ENCODE measurements at regions not wholly inside any gene's neighbourhood (a gene's known extent, or its start where the extent isn't known, plus 50 kb on each side); places are given as distances from the start of the nearest gene placed in this dataset.

DNA sequence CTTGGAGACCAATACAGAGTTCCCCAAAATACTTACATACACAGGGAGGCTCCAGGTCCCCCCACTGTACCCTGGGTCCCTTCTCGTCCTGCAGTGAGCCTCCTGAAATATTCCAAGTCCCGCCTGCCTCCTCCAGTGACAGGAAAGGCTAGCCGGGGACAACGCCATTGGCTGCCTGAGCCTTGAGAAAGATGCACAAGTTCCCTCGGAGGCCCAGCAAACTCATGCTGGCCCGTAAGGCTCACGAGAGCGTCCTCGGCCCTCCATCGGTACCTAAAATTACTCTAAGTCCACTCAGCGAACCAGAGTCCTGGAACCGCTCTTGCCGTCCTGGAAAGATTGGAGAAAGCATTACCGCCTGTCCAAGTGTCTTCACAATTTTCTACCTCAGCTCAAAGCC is 228.6 kb downstream of the ADAM29 start:
- POLR2A ChIA-PET: no interaction called here
- H3K4me1 Mint-ChIP-seq: no peaks in the 10 kb centered on the region
- H3K27ac Mint-ChIP-seq: no peak overlapping the region
- ATAC-seq (no peak), DNase-seq (no peak)
- H3K27me3 Mint-ChIP-seq: no peaks in the 10 kb centered on the region
- H3K4me3 Mint-ChIP-seq: no peak overlapping the region
- H3K9me3 Mint-ChIP-seq: peaks cover 0 to 34% (median 4%) of the 10 kb centered on the region in 9 donors
- no peaks in the 10 kb centered on the region for H3K36me3 Mint-ChIP-seq

DNA sequence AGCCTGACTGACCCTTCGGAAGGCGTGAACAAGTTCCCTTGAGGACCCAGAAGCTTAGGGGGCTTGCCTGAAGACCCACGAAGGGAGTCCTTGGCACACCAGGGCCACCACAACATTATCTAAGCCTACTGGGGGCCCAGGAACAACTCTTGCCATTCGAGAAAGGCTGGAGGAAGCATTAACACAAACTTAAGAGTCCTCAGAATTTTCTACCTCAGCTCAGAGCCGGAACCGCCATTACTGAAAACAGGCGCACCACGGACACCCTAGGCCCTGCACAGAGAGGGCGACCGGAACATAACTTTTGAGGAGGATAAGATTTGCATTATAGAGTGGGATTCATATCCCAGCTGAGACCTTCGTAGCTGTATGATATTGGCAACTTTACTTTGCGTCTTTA is 229.1 kb downstream of the ADAM29 start:
- Mint-ChIP-seq H3K36me3 (no peaks in the 10 kb centered on the region), H3K4me1 (no peaks in the 10 kb centered on the region), H3K4me3 (no peak overlapping the region), H3K27me3 (no peaks in the 10 kb centered on the region), H3K27ac (no peak overlapping the region), H3K9me3 (peaks cover 0 to 33% (median 6%) of the 10 kb centered on the region in 9 donors)
- POLR2A ChIA-PET: no interaction called here
- no peak for DNase-seq
- ATAC-seq: no peak

- POLR2A ChIA-PET: no interaction called here
- H3K27me3 Mint-ChIP-seq: no peaks in the 10 kb centered on the region
Measured at GRCh38 chr4:175166020-175166419, 247.9 kb downstream of the ADAM29 start.

DNA sequence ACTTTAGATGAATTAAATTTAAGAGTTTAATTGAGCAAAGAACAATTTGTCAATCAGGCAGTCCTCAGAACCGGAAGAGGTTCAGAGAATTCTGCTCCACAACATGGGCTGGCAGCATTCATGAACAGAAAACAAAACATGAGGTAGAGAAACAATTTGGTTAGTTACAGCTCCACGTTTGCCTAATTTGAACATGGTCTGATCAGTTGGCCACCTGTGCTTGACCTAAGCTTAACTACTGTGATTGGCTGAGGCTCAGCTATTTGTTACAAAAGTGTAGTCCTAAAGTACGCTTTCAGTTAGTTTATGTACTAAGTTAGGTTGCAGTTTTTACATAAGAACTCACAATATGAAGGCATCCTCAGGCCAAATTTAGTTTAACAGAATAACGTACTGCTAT is 258.6 kb downstream of the ADAM29 start:
- Mint-ChIP-seq H3K9me3 (peaks cover 0 to 18% (median 5%) of the 10 kb centered on the region in 9 donors), H3K4me1 (no peaks in the 10 kb centered on the region), H3K36me3 (no peaks in the 10 kb centered on the region), H3K27me3 (no peaks in the 10 kb centered on the region), H3K4me3 (no peak overlapping the region), H3K27ac (no peak overlapping the region)
- ATAC-seq: no peak
- POLR2A ChIA-PET: no interaction called here
- DNase-seq: no peak

More at GRCh38 chr4:175166020-175166419, 247.9 kb downstream of the ADAM29 start:
- no peak for DNase-seq
- H3K36me3 Mint-ChIP-seq: no peaks in the 10 kb centered on the region
- no peaks in the 10 kb centered on the region for H3K4me1 Mint-ChIP-seq
- no peak for ATAC-seq
- no peak overlapping the region for H3K27ac Mint-ChIP-seq
- no peak overlapping the region for H3K4me3 Mint-ChIP-seq
- H3K9me3 Mint-ChIP-seq: peaks cover 0 to 11% (median 0%) of the 10 kb centered on the region in 9 donors

DNA sequence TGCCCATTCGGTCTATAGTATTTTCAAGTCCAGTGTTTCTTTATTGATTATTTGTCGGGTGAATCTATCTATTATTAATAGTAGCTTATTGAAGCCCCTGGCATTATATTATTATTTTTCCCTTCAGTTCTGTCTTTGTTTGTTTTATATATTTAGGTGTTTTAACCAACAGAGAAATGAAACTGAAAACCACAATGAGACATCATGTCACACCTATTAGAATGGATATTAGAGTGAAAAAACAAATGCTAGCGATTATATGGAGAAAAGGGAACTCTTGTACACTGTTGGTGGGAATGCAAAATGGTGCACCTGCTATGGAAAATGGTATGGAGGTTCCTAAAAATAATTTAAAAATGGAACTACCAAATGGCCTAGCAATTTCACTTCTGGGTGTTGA is 272.5 kb downstream of the ADAM29 start:
- H3K4me3 Mint-ChIP-seq: no peak overlapping the region
- H3K27me3 Mint-ChIP-seq: no peaks in the 10 kb centered on the region
- POLR2A ChIA-PET: no interaction called here
- no peak for DNase-seq
- H3K27ac Mint-ChIP-seq: no peak overlapping the region
- peaks cover 0 to 12% (median 0%) of the 10 kb centered on the region in 9 donors for H3K9me3 Mint-ChIP-seq
- H3K36me3 Mint-ChIP-seq: no peaks in the 10 kb centered on the region
- no peak for ATAC-seq
- no peaks in the 10 kb centered on the region for H3K4me1 Mint-ChIP-seq

DNA sequence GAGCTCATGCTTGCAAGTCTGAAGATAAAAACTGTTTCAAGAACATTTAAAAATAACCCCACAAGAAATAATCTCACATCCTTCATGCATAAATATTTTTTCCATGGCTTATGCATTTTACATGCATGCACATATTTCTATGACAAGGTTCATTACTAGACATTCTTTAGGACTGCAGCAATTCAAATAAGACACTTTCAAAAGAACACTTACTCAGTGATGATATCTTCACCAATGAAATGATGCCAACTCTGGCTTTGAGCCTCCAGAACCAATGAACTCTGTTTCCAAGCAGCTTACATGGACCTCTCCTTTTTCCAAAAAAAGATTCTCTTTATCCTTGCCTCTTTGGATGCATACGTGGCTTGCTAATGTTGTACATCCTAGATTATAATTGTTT is 279.9 kb downstream of the ADAM29 start:
- Mint-ChIP-seq H3K27me3 (no peaks in the 10 kb centered on the region), H3K9me3 (peaks cover 0 to 5% (median 0%) of the 10 kb centered on the region in 9 donors), H3K4me1 (no peaks in the 10 kb centered on the region), H3K27ac (no peak overlapping the region), H3K4me3 (no peak overlapping the region), H3K36me3 (no peaks in the 10 kb centered on the region)
- DNase-seq (no peak), ATAC-seq (no peak)
- POLR2A ChIA-PET: no interaction called here

DNA sequence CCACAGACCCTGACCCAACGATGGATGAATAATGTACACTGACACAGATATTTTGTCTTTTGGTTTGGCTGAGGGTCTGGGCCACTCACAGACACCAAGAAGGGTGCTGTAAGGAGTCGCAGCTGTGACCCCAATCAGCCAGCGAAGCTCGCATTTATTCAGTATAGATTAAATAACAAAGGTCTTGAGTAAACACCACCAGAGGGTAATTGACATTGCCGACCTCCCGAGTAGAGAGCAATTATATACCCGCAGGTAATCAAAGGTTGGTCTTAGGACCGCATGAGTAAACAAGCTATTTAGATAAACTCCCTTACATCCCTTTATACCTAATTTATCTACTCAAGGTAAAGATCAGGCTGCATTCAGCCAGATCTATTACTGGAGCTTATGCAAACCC is 297.1 kb downstream of the ADAM29 start:
- DNase-seq (no peak), ATAC-seq (no peak)
- H3K27me3 Mint-ChIP-seq: no peaks in the 10 kb centered on the region
- no peaks in the 10 kb centered on the region for H3K4me1 Mint-ChIP-seq
- H3K27ac Mint-ChIP-seq: no peak overlapping the region
- peaks cover 0 to 4% (median 0%) of the 10 kb centered on the region in 3 donors for H3K36me3 Mint-ChIP-seq
- H3K4me3 Mint-ChIP-seq: no peak overlapping the region
- POLR2A ChIA-PET: no interaction called here
- H3K9me3 Mint-ChIP-seq: peaks cover 2 to 31% (median 11%) of the 10 kb centered on the region in 9 donors

DNA sequence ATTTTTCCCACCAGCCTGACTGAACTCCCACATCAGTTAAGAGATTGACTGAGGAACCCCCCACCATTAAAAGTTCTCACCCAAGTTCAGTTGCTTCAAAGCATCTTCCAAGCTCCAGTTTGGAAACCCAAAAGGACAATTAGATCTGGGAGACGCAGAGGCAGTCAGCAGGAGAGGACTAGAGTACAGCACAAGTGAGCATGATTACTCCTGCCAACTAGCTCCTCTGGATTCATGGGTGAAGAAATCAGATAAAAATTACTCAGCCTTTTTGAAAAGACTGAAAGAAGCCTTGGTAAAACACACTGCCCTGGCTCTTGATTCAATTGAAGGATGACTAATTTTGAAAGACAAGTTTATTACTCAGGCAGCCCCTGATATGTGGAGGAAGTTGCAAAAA is 297.5 kb downstream of the ADAM29 start:
- POLR2A ChIA-PET: no interaction called here
- no peak for ATAC-seq
- Mint-ChIP-seq H3K27ac (no peak overlapping the region), H3K36me3 (peaks cover 0 to 4% (median 0%) of the 10 kb centered on the region in 3 donors), H3K4me1 (no peaks in the 10 kb centered on the region), H3K9me3 (peaks cover 2 to 31% (median 11%) of the 10 kb centered on the region in 9 donors), H3K27me3 (no peaks in the 10 kb centered on the region), H3K4me3 (no peak overlapping the region)
- no peak for DNase-seq

GRCh38 chr4:175229154-175229553 is 311.0 kb downstream of the ADAM29 start:
- POLR2A ChIA-PET: no interaction called here
- H3K27me3 Mint-ChIP-seq: no peaks in the 10 kb centered on the region
- no peak overlapping the region for H3K27ac Mint-ChIP-seq
- DNase-seq: no peak
- no peak for ATAC-seq
- H3K4me1 Mint-ChIP-seq: no peaks in the 10 kb centered on the region
- H3K4me3 Mint-ChIP-seq: no peak overlapping the region
- peaks cover 0 to 3% (median 0%) of the 10 kb centered on the region in 9 donors for H3K9me3 Mint-ChIP-seq
- no peaks in the 10 kb centered on the region for H3K36me3 Mint-ChIP-seq

DNA sequence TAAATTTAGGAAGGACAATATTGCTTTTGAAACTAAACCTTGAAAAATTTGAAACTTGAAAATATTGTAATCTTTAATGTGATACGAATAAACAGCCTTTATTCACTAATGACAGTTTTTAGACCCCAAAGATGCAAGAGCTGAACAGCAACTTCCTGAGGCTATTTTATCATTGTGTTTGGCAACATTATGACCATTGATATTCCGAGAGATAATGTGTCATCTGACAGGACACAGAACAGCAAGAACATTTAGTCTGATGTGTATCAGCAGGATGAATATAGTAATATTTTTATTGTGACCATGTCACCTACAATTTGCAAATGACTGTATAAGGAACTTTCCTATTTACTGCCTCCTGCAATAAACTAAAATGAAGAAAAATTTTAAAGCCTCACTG is 316.0 kb downstream of the ADAM29 start:
- Mint-ChIP-seq H3K36me3 (no peaks in the 10 kb centered on the region), H3K4me3 (no peak overlapping the region), H3K9me3 (peaks cover 0 to 4% (median 0%) of the 10 kb centered on the region in 9 donors), H3K4me1 (no peaks in the 10 kb centered on the region), H3K27me3 (no peaks in the 10 kb centered on the region), H3K27ac (no peak overlapping the region)
- POLR2A ChIA-PET: no interaction called here
- no peak for DNase-seq
- no peak for ATAC-seq

DNA sequence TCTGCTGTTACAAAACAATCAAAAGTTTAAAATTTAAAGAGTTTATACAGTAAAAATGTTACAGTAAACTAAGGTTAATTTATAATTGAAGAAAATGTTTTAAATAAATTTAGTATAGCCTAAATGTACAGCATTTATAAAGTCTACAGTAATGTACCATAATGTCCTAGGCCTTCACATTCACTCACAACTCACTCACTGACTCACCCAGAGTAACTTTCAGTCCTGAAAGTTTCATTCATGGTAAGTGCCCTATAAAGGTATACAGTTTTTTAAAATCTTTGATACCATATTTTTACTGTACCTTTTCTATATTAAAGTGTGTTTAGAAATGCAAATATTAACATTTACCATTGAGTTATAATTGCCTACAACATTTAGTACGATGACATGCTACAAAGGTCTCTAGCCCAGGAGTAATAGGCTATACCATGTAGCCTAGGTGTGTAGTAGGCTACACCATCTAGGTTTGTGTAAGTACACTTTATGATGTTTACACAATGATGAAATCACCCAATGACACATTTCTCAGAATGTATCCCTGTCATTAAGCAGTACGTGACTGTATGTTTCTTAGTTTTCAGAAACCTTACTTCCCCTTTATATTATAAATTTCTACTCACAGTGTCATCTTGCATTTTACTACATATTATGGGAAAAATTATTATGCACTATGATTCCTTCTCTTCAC is 320.8 kb downstream of the ADAM29 start:
- Mint-ChIP-seq H3K36me3 (no peaks in the 10 kb centered on the region), H3K4me3 (no peak overlapping the region), H3K27me3 (no peaks in the 10 kb centered on the region), H3K27ac (no peak overlapping the region), H3K4me1 (no peaks in the 10 kb centered on the region), H3K9me3 (peaks cover 0 to 5% (median 0%) of the 10 kb centered on the region in 9 donors)
- DNase-seq: no peak
- POLR2A ChIA-PET: no interaction called here
- no peak for ATAC-seq

GRCh38 chr4:175246941-175247340 is 328.8 kb downstream of the ADAM29 start:
- no peaks in the 10 kb centered on the region for H3K27me3 Mint-ChIP-seq
- ATAC-seq: no peak
- H3K9me3 Mint-ChIP-seq: peaks cover 2 to 20% (median 6%) of the 10 kb centered on the region in 9 donors
- no peaks in the 10 kb centered on the region for H3K4me1 Mint-ChIP-seq
- no peak overlapping the region for H3K27ac Mint-ChIP-seq
- no peaks in the 10 kb centered on the region for H3K36me3 Mint-ChIP-seq
- DNase-seq: no peak
- no peak overlapping the region for H3K4me3 Mint-ChIP-seq
- POLR2A ChIA-PET: no interaction called here

DNA sequence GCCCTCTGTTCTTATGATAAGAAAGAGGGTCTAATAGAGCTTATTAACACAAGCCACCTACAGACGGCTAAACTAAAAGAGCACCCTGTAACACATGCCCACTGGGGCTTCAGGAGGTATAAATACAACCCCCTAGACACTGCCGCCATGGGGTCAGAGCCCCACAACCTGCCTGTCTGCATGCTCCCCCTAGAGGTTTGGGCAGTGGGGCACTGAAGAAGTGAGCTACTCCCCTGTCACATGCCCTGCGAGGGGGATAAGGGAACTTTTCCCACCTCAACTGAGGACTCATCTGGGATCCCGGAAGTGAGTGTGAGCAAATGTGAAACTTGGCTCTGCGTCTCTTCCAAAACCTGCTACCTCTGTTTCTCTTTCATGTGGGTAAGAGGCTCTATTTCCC is 334.5 kb downstream of the ADAM29 start:
- Mint-ChIP-seq H3K4me1 (no peaks in the 10 kb centered on the region), H3K36me3 (no peaks in the 10 kb centered on the region), H3K27me3 (no peaks in the 10 kb centered on the region), H3K27ac (no peak overlapping the region), H3K9me3 (peaks cover 0 to 6% (median 3%) of the 10 kb centered on the region in 9 donors), H3K4me3 (no peak overlapping the region)
- POLR2A ChIA-PET: no interaction called here
- DNase-seq (no peak), ATAC-seq (no peak)

DNA sequence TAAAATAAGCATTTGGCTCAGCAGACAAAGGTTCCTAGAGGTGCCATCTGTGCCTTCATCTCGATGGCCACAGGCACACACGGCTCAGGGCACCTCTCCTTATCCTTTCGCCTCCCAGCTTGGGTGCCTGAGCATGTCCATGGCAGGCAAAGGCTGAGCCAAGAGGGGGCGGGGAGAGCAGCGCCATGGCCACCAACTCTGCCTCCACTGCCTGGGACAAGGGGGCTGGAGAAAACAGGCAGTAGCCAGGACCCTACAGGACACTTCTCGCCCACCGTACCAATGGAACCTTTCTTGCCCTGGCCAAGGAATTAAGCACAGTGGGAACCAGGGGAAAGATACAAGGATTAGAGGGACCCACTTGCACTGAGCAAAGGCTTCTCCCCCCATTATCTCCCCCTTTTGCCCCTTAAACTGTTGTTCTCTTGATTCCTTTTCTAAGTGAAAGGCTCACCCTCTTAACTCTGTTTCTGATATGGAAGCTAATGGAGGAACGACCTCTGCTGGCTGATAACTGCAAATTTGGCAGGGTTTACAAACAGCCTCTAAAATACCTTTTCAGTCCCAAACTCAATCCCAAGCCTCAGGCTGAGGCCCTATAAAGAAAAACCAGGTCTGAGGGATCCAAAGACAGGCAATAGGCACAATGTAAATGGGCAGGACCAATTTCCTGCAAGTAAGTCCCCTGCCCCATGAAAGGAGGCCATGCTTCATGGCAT is 335.2 kb downstream of the ADAM29 start:
- Mint-ChIP-seq H3K36me3 (no peaks in the 10 kb centered on the region), H3K4me3 (no peak overlapping the region), H3K27me3 (no peaks in the 10 kb centered on the region), H3K4me1 (no peaks in the 10 kb centered on the region), H3K27ac (no peak overlapping the region), H3K9me3 (peaks cover 0 to 6% (median 3%) of the 10 kb centered on the region in 9 donors)
- no peak for DNase-seq
- ATAC-seq: no peak
- POLR2A ChIA-PET: no interaction called here
